K562 (cell line): ENCODE measurements at regions not wholly inside any gene's neighbourhood (a gene's known extent, or its start where the extent isn't known, plus 50 kb on each side); places are given as distances from the start of the nearest gene placed in this dataset.

Source experiments
- ATF6 ChIP-seq: sonication (generic); formaldehyde crosslinking; IDR thresholded peaks from 2 replicates; pipeline ENCODE4 v1.4.0; 2020; ENCODE audit warnings: mild to moderate bottlenecking, missing genetic modification reagents
- BCLAF1 ChIP-seq, 2 experiments: fragments of 450-650 bp in 1 of 2; IDR thresholded peaks; 2 replicates each; pipeline ENCODE4 v1.6.1; 2011 to 2017; ENCODE audit warnings: low read depth in 2 of 2, antibody characterized with exemption in 1 of 2, borderline replicate concordance in 1 of 2, low read length in 1 of 2, mild to moderate bottlenecking in 1 of 2, mixed read lengths in 1 of 2; ENCODE audit not compliant: control insufficient read depth in 1 of 2
- CBFA2T3 ChIP-seq: fragments of 450-650 bp; IDR thresholded peaks from 2 replicates; pipeline ENCODE4 v1.6.1; 2017
- DACH1 ChIP-seq: fragments of 450-650 bp; IDR thresholded peaks from 2 replicates; pipeline ENCODE4 v1.6.1; 2018; ENCODE audit not compliant: partially characterized antibody
- DPF2 ChIP-seq: fragments of 450-650 bp; IDR thresholded peaks from 2 replicates; pipeline ENCODE4 v1.6.1; 2016
- FOXK2 ChIP-seq, 2 experiments: fragments of 450-650 bp; IDR thresholded peaks in 1 of 2; conservative IDR thresholded peaks in 1 of 2; 2 replicates each; pipeline ENCODE4 v1.6.1; 2016; ENCODE audit warnings: low read depth in 2 of 2, mild to moderate bottlenecking in 1 of 2
- HSF4 ChIP-seq: fragments of 250-450 bp; sonication (Bioruptor Pico); IDR thresholded peaks from 2 replicates; pipeline ENCODE4 v2.1.2; 2022; ENCODE audit warnings: mild to moderate bottlenecking, moderate library complexity, borderline replicate concordance
- KLF13 ChIP-seq: fragments of 450-650 bp; IDR thresholded peaks from 2 replicates; pipeline ENCODE4 v1.6.1; 2016; ENCODE audit warnings: missing genetic modification characterization, low read depth, mild to moderate bottlenecking, missing compliant biosample characterization, moderate library complexity, borderline replicate concordance
- MED1 ChIP-seq: sonication (generic); formaldehyde crosslinking; IDR thresholded peaks from 2 replicates; pipeline ENCODE4 v1.8.1; 2023; ENCODE audit warnings: missing genetic modification reagents, borderline replicate concordance
- MEIS2 ChIP-seq: fragments of 450-650 bp; IDR thresholded peaks from 2 replicates; pipeline ENCODE4 v1.6.1; 2014; ENCODE audit warnings: mild to moderate bottlenecking; ENCODE audit not compliant: partially characterized antibody
- MTA2 ChIP-seq: fragments of 450-650 bp; IDR thresholded peaks from 2 replicates; pipeline ENCODE4 v1.6.1; 2016; ENCODE audit warnings: low read depth
- NCOR1 ChIP-seq: fragments of 450-650 bp; IDR thresholded peaks from 2 replicates; pipeline ENCODE4 v1.6.1; 2016; ENCODE audit warnings: mild to moderate bottlenecking, moderate library complexity
- PCBP1 ChIP-seq: fragments of 200-400 bp; formaldehyde crosslinking; IDR thresholded peaks from 2 replicates; pipeline ENCODE4 v1.6.1; 2018; ENCODE audit warnings: mild to moderate bottlenecking, low read depth, low read length; ENCODE audit not compliant: poor library complexity, severe bottlenecking
- POLR2AphosphoS2 ChIP-seq: IDR thresholded peaks from 2 replicates; pipeline ENCODE4 v1.6.1; 2012; ENCODE audit warnings: low read length, improper control_type of control experiment
- RHOXF2B ChIP-seq: fragments of 250-450 bp; sonication (Bioruptor Pico); conservative IDR thresholded peaks from 2 replicates; pipeline ENCODE4 v1.5.1; 2021
- SRSF3 ChIP-seq: fragments of 200-400 bp; formaldehyde crosslinking; IDR thresholded peaks from 2 replicates; pipeline ENCODE4 v1.6.1; 2016; ENCODE audit warnings: mild to moderate bottlenecking, low read length, moderate library complexity; ENCODE audit not compliant: insufficient read depth
- TAF15 ChIP-seq: fragments of 200-400 bp; formaldehyde crosslinking; IDR thresholded peaks from 2 replicates; pipeline ENCODE4 v1.6.1; 2017; ENCODE audit warnings: mild to moderate bottlenecking, low read depth, low read length, moderate library complexity
- TAF9B ChIP-seq: fragments of 450-650 bp; IDR thresholded peaks from 2 replicates; pipeline ENCODE4 v1.6.1; 2018; ENCODE audit warnings: mild to moderate bottlenecking; ENCODE audit not compliant: partially characterized antibody
- TCFL5 ChIP-seq: fragments of 250-450 bp; sonication (Bioruptor Pico); conservative IDR thresholded peaks from 2 replicates; pipeline ENCODE4 v1.6.1; 2021; ENCODE audit warnings: mild to moderate bottlenecking, moderate library complexity, matching md5 sums
- ZKSCAN1 ChIP-seq: fragments of 150-350 bp; IDR thresholded peaks from 2 replicates; pipeline ENCODE4 v1.6.1; 2016; ENCODE audit warnings: low read depth, low read length
- ZNF79 ChIP-seq: fragments of 250-450 bp; sonication (Bioruptor Pico); IDR thresholded peaks from 2 replicates; pipeline ENCODE4 v1.4.0; 2020; ENCODE audit warnings: low read depth, mild to moderate bottlenecking, moderate library complexity
- TF ChIP-seq, protein P1 (sequence below): sonication (generic); formaldehyde crosslinking; IDR thresholded peaks from 2 replicates; pipeline ENCODE4 v1.8.0; 2022; ENCODE audit warnings: mild to moderate bottlenecking, low read depth, missing genetic modification reagents
- TF ChIP-seq, protein P2 (sequence below): fragments of 250-450 bp; sonication (Bioruptor Pico); IDR thresholded peaks from 2 replicates; pipeline ENCODE4 v1.5.0; 2021

DNA sequence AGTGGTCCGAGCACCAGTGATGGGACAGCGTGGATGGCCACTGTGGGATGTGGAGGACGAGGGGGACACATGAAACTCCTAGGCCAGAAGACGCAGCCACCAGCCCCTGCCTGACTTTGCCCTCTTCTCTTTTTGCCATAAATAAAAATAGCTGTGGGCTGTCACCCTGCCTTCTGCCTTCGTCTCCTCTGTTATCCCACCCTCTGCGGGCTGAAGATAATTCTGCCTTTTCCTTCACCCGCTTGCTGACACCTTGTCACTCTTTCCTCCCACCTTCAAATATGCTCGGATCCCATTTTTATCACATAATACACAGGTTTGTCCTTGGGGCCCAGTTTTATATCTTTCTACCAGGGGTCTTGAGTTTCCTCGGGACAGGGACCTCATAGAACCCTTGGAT lies 87.6 kb upstream of the CIBAR2 start (continued):
- no peak for TF ChIP-seq ZKSCAN1
- TF ChIP-seq MED1 (CRISPR knock-in tag): no peak
- no peak for TF ChIP-seq ATF6
- TF ChIP-seq ZNF79 (CRISPR knock-in tag): no peak
- peak; percentile 37 for TF ChIP-seq DPF2
- no peak for TF ChIP-seq POLR2AphosphoS2
- no peak for TF ChIP-seq TAF15
- peak; percentile 80 for TF ChIP-seq CBFA2T3
- no peak for TF ChIP-seq TCFL5 (CRISPR knock-in tag)
- no peak for TF ChIP-seq SRSF3
- TF ChIP-seq NCOR1: peak; percentile 60
- no peak for TF ChIP-seq HSF4 (CRISPR knock-in tag)
- no peak for TF ChIP-seq BCLAF1 (IDR thresholded peaks at IDR 0.05; ENCODE audit: borderline replicate concordance in 1 of 2, control insufficient read depth in 1 of 2, low read depth in 2 of 2, low read length in 1 of 2)
- TF ChIP-seq MEIS2: peak; percentile 89
- TF ChIP-seq PCBP1: no peak
- TF ChIP-seq MTA2: peak; percentile 44; the same call in 1 of the 2 replicates
- no peak for TF ChIP-seq RHOXF2B (CRISPR knock-in tag)
- no peak for TF ChIP-seq DACH1
- TF ChIP-seq KLF13 (tag): no peak
- TF ChIP-seq, protein P1, sequence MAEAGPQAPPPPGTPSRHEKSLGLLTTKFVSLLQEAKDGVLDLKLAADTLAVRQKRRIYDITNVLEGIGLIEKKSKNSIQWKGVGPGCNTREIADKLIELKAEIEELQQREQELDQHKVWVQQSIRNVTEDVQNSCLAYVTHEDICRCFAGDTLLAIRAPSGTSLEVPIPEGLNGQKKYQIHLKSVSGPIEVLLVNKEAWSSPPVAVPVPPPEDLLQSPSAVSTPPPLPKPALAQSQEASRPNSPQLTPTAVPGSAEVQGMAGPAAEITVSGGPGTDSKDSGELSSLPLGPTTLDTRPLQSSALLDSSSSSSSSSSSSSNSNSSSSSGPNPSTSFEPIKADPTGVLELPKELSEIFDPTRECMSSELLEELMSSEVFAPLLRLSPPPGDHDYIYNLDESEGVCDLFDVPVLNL (CRISPR knock-in tag): no peak
- TF ChIP-seq, protein P2, sequence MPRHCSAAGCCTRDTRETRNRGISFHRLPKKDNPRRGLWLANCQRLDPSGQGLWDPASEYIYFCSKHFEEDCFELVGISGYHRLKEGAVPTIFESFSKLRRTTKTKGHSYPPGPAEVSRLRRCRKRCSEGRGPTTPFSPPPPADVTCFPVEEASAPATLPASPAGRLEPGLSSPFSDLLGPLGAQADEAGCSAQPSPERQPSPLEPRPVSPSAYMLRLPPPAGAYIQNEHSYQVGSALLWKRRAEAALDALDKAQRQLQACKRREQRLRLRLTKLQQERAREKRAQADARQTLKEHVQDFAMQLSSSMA: no peak
- TF ChIP-seq TAF9B: no peak
- no peak for TF ChIP-seq FOXK2 (conservative IDR thresholded peaks at IDR 0.05 in 1 of 2, IDR thresholded peaks at IDR 0.05 in 1 of 2; ENCODE audit: low read depth in 2 of 2)
